ENCODE measurements at regions not wholly inside any gene's neighbourhood (a gene's known extent, or its start where the extent isn't known, plus 50 kb on each side); places are given as distances from the start of the nearest gene placed in this dataset.
A peak's percentile ranks its signal among the peaks of the same experiment; 100 is the strongest.

- TF ChIP-seq POLR2A (IDR thresholded peaks at IDR 0.05), result no peak
- TF ChIP-seq CTCF (IDR thresholded peaks at IDR 0.05), result no peak
- intact Hi-C loops (cut with DNase I; ENCODE audit: low total_unique reads), result no loop called here
- no peak for DNase-seq (ENCODE audit: low spot score in 2 of 2)
- 88 to 89% methylated on average over 14 of the region's 14 CpGs for WGBS, 2 donors
- no peak overlapping the region for H3K4me3 ChIP-seq (ENCODE audit: low read depth, poor library complexity, severe bottlenecking)
These were observed 156.8 kb upstream of the BCL6 start for GRCh38 chr3:187902041-187902471.

- H3K4me3 ChIP-seq (ENCODE audit: low read depth, poor library complexity, severe bottlenecking), result no peak overlapping the region
- WGBS, 2 donors, result 95 to 97% methylated on average over 1 of the region's 1 CpG
- no peak for DNase-seq (ENCODE audit: low spot score in 2 of 2)
- intact Hi-C loops (cut with DNase I; ENCODE audit: low total_unique reads), result no loop called here
- TF ChIP-seq CTCF (IDR thresholded peaks at IDR 0.05), result no peak
- TF ChIP-seq POLR2A (IDR thresholded peaks at IDR 0.05), result no peak
These were observed 157.7 kb upstream of the BCL6 start for GRCh38 chr3:187902936-187903335.

- H3K4me3 ChIP-seq (ENCODE audit: low read depth, poor library complexity, severe bottlenecking), result no peak overlapping the region
- intact Hi-C loops (cut with DNase I; ENCODE audit: low total_unique reads), result no loop called here
- TF ChIP-seq POLR2A (IDR thresholded peaks at IDR 0.05) (no peak), CTCF (IDR thresholded peaks at IDR 0.05) (no peak)
- 90 to 96% methylated on average over 4 of the region's 4 CpGs for WGBS, 2 donors
- DNase-seq (ENCODE audit: low spot score in 2 of 2), result no peak
These were observed 158.4 kb upstream of the BCL6 start for GRCh38 chr3:187903697-187904096.

GRCh38 chr3:187906416-187906815 lies 161.1 kb upstream of the BCL6 start:
- no peak overlapping the region for H3K4me3 ChIP-seq (ENCODE audit: low read depth, poor library complexity, severe bottlenecking)
- WGBS, 2 donors, result 36 to 37% methylated on average over 5 of the region's 5 CpGs
- DNase-seq (ENCODE audit: low spot score in 2 of 2), result peak in 1 of 2 donors; percentile 70
- TF ChIP-seq POLR2A (IDR thresholded peaks at IDR 0.05) (no peak), CTCF (IDR thresholded peaks at IDR 0.05) (no peak)
- intact Hi-C loops (cut with DNase I; ENCODE audit: low total_unique reads), result no loop called here

GRCh38 chr3:187906920-187907319 lies 161.7 kb upstream of the BCL6 start:
- 46 to 61% methylated on average over 5 of the region's 5 CpGs for WGBS, 2 donors
- intact Hi-C loops (cut with DNase I; ENCODE audit: low total_unique reads), result no loop called here
- TF ChIP-seq CTCF (IDR thresholded peaks at IDR 0.05), result no peak
- TF ChIP-seq POLR2A (IDR thresholded peaks at IDR 0.05), result no peak
- DNase-seq (ENCODE audit: low spot score in 2 of 2), result no peak
- no peak overlapping the region for H3K4me3 ChIP-seq (ENCODE audit: low read depth, poor library complexity, severe bottlenecking)

GRCh38 chr3:187909866-187910265 lies 164.6 kb upstream of the BCL6 start:
- no peak for TF ChIP-seq POLR2A (IDR thresholded peaks at IDR 0.05)
- intact Hi-C loops (cut with DNase I; ENCODE audit: low total_unique reads), result no loop called here
- H3K4me3 ChIP-seq (ENCODE audit: low read depth, poor library complexity, severe bottlenecking), result no peak overlapping the region
- no peak for DNase-seq (ENCODE audit: low spot score in 2 of 2)

All from lower leg skin (tissue), 4 donors.